CD4-positive, alpha-beta T cell (primary cell): ENCODE measurements at regions not wholly inside any gene's neighbourhood (a gene's known extent, or its start where the extent isn't known, plus 50 kb on each side); places are given as distances from the start of the nearest gene placed in this dataset.

Experiments used
- ATAC-seq: fragments of 200-7000 bp; cut with Tn5 transposase; one replicate; pipeline ENCODE4 v1.10.0; 2022; ENCODE audit warnings: mild to moderate bottlenecking; ENCODE audit not compliant: poor library complexity
- CTCF ChIA-PET: fragments of 350-600 bp; sonication (Branson Sonifier 250); formaldehyde crosslinking; loops from one replicate; lab custom pipeline; 2021; ENCODE audit warnings: antibody characterized with exemption, inconsistent platforms; lab: Charles Lee
- POLR2A ChIA-PET: fragments of 350-600 bp; sonication (Branson Sonifier 250); formaldehyde crosslinking; loops from one replicate; lab custom pipeline; 2021; ENCODE audit warnings: antibody characterized with exemption, inconsistent platforms; lab: Charles Lee
- DNase-seq, 14 experiments: peaks; one replicate each; pipeline ENCODE4 v3.0.0-alpha.2; 2013 to 2020; ENCODE audit warnings: mixed read lengths in 2 of 14
- H3K27ac ChIP-seq, 2 donors: one replicate each; pipeline versions ENCODE4 v1.5.1 to v1.7.0; 2013; ENCODE audit warnings: low read length in 2 of 2, low read depth in 1 of 2, mild to moderate bottlenecking in 1 of 2
- H3K27me3 ChIP-seq, 2 experiments: 1 replicate in 1 of 2; 2 replicates in 1 of 2; pipeline versions ENCODE4 v1.6.1 to v1.7.0; 2013; ENCODE audit warnings: low read length in 2 of 2, control low read depth in 1 of 2, mild to moderate bottlenecking in 1 of 2, moderate library complexity in 1 of 2; ENCODE audit not compliant: insufficient read depth in 2 of 2, control insufficient read depth in 1 of 2
- H3K36me3 ChIP-seq: one replicate; pipeline ENCODE4 v1.6.1; 2013; ENCODE audit warnings: low read length, control low read depth; ENCODE audit not compliant: insufficient read depth
- H3K4me1 ChIP-seq: one replicate; pipeline ENCODE4 v1.6.1; 2013; ENCODE audit warnings: low read length, control low read depth; ENCODE audit not compliant: insufficient read depth
- H3K4me3 ChIP-seq: one replicate; pipeline ENCODE4 v1.5.1; 2013; ENCODE audit warnings: mild to moderate bottlenecking, low read length, moderate library complexity
- H3K9me3 ChIP-seq, 2 experiments: 1 replicate in 1 of 2; 2 replicates in 1 of 2; pipeline versions ENCODE4 v1.6.1 to v1.7.0; 2013; ENCODE audit warnings: low read length in 2 of 2, mild to moderate bottlenecking in 2 of 2, control low read depth in 1 of 2, moderate library complexity in 1 of 2; ENCODE audit not compliant: control insufficient read depth in 1 of 2, insufficient read depth in 1 of 2
- H3K27ac Mint-ChIP-seq: one replicate; pipeline ENCODE4 v1.8.0; 2020; ENCODE audit warnings: mixed read lengths
- H3K27me3 Mint-ChIP-seq: one replicate; pipeline ENCODE4 v1.8.0; 2021; ENCODE audit warnings: mixed read lengths
- H3K36me3 Mint-ChIP-seq: one replicate; pipeline ENCODE4 v1.8.0; 2021; ENCODE audit warnings: low read depth, mixed read lengths
- H3K4me1 Mint-ChIP-seq: one replicate; pipeline ENCODE4 v1.8.0; 2021; ENCODE audit warnings: low read depth, mixed read lengths
- H3K4me3 Mint-ChIP-seq: one replicate; pipeline ENCODE4 v1.8.0; 2020; ENCODE audit warnings: mild to moderate bottlenecking, mixed read lengths
- H3K9me3 Mint-ChIP-seq: one replicate; pipeline ENCODE4 v1.8.0; 2020; ENCODE audit warnings: mixed read lengths
- intact Hi-C, 2 experiments: fragments of 100-400 bp; cut with DNase I in 1 of 2; cut with micrococcal nuclease in 1 of 2; formaldehyde crosslinking; loops; one replicate each; pipeline versions ENCODE4 v1.15.1 to v1.9.0; 2023 to 2025; cut with DNase I, micrococcal nuclease
- TF ChIP-seq, protein P1 (sequence below): fragments of 200-600 bp; IDR thresholded peaks from one replicate; pipeline ENCODE4 v1.8.0; 2022; ENCODE audit warnings: antibody characterized with exemption, mild to moderate bottlenecking

DNA sequence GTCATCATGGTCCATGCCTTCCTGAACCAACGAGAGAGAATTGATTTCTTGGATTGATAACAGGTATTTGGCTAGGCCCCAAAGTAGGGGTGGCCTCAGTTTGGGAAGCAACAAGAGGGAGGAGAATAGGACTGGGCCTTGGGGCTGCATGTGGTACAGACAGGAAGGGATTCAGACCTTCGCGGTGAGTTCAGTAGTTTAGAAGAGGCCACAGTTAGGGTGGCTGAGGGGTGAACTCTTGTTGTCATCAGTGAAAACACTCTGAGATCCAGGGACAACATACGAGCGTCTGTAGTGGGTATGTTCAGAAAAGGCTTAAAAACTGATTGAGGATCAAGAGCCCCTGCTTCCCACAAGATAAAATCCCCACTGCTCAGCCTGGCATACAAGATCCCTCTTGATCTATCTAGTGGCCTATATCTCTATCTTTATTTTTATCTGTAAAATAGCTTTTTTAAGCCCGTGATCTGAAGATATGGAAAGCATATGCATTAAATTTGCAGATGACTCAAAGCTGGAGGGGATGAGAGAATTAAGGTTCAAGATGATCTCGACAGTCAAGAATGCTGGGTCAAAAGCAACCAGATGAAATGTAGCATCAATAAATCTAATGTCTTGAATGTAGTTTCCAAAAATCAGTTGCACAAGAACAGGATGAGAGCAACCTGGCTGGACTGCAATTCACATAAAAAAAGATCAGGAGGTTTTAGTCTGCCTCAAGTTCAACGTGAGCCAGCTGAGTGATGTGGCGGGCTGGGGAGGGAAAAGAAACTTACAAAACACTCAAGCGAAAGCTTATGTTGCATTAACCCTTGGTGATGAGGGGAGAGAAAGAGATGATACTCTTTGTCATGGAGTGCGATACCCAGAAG lies 221.1 kb upstream of the TLE3 start:
- Mint-ChIP-seq H3K4me3 (no peak overlapping the region), H3K27ac (no peak overlapping the region), H3K36me3 (no peaks in the 10 kb centered on the region), H3K9me3 (no peaks in the 10 kb centered on the region), H3K4me1 (no peaks in the 10 kb centered on the region), H3K27me3 (no peaks in the 10 kb centered on the region)
- H3K4me1 ChIP-seq: no peaks in the 10 kb centered on the region
- no peak overlapping the region for H3K27ac ChIP-seq
- no peaks in the 10 kb centered on the region for H3K27me3 ChIP-seq
- intact Hi-C loops: no loop called here
- H3K4me3 ChIP-seq: no peak overlapping the region
- DNase-seq (no peak), ATAC-seq (no peak)
- no peaks in the 10 kb centered on the region for H3K9me3 ChIP-seq
- TF ChIP-seq, protein P1, sequence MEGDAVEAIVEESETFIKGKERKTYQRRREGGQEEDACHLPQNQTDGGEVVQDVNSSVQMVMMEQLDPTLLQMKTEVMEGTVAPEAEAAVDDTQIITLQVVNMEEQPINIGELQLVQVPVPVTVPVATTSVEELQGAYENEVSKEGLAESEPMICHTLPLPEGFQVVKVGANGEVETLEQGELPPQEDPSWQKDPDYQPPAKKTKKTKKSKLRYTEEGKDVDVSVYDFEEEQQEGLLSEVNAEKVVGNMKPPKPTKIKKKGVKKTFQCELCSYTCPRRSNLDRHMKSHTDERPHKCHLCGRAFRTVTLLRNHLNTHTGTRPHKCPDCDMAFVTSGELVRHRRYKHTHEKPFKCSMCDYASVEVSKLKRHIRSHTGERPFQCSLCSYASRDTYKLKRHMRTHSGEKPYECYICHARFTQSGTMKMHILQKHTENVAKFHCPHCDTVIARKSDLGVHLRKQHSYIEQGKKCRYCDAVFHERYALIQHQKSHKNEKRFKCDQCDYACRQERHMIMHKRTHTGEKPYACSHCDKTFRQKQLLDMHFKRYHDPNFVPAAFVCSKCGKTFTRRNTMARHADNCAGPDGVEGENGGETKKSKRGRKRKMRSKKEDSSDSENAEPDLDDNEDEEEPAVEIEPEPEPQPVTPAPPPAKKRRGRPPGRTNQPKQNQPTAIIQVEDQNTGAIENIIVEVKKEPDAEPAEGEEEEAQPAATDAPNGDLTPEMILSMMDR: no peak
- no peaks in the 10 kb centered on the region for H3K36me3 ChIP-seq
- POLR2A ChIA-PET: no interaction called here
- CTCF ChIA-PET: no interaction called here

DNA sequence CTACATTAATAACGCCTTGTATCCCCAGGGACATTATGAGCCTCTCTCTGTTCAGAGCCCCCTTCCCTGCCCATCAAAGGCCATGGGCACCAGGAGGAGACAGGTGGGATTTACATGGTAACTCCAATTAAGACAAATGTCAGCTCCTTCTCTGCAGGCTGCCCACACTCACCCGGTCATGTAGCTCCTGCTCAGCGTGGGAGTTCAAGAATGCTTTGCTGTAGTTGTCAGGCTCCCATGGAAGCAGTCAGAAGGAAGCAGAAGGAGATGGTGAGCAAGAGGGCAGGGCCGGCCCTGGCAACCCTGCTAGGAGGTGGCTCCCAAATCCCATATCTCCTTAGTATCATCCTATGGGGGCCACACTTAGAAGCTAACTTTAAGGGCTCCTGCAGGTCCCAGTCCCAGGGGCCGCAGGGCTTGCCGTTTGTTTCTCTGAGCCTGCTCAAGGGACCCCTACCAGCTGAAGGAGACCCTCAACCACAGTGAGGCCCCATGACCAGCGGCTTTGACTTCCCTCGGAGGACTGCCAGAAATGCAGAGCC lies 218.4 kb upstream of the TLE3 start:
- ChIA-PET POLR2A (no interaction called here), CTCF (no interaction called here)
- no peaks in the 10 kb centered on the region for H3K4me1 ChIP-seq
- DNase-seq (no peak), ATAC-seq (no peak)
- Mint-ChIP-seq H3K4me1 (no peaks in the 10 kb centered on the region), H3K9me3 (no peaks in the 10 kb centered on the region), H3K27ac (no peak overlapping the region), H3K4me3 (no peak overlapping the region), H3K27me3 (no peaks in the 10 kb centered on the region), H3K36me3 (no peaks in the 10 kb centered on the region)
- no peak overlapping the region for H3K27ac ChIP-seq
- H3K36me3 ChIP-seq: no peaks in the 10 kb centered on the region
- no peaks in the 10 kb centered on the region for H3K27me3 ChIP-seq
- no peak overlapping the region for H3K4me3 ChIP-seq
- no peaks in the 10 kb centered on the region for H3K9me3 ChIP-seq
- TF ChIP-seq, protein P1: no peak
- intact Hi-C loops: no loop called here

DNA sequence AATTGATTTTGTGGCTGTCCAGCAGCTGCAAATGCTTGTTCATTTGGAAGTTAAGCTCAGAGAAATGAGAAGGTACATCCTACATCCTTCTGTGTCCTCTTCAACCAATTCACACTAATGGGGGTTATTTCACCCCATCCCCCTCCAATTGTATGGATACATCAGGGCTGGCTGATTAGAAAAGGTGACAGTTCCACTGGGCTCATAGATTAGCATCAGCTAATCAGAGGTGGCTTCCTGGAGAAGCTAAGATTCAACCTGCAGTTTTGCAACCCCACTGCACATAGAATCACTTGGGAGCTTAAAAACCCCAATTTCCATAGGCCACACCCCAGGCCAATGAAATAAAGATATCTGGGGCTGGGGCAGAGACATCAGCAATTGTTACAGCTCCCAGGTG lies 217.7 kb upstream of the TLE3 start:
- H3K27me3 Mint-ChIP-seq: no peaks in the 10 kb centered on the region
- CTCF ChIA-PET: no interaction called here
- H3K4me1 ChIP-seq: no peaks in the 10 kb centered on the region

More for the DNA sequence above, 217.7 kb upstream of the TLE3 start:
- DNase-seq (no peak), ATAC-seq (no peak)
- Histone ChIP-seq H3K4me3 (no peak overlapping the region), H3K27ac (no peak overlapping the region), H3K36me3 (no peaks in the 10 kb centered on the region), H3K9me3 (no peaks in the 10 kb centered on the region), H3K27me3 (no peaks in the 10 kb centered on the region)
- no peaks in the 10 kb centered on the region for H3K9me3 Mint-ChIP-seq
- intact Hi-C loops: no loop called here
- H3K4me3 Mint-ChIP-seq: no peak overlapping the region
- TF ChIP-seq, protein P1: no peak
- no peaks in the 10 kb centered on the region for H3K36me3 Mint-ChIP-seq
- POLR2A ChIA-PET: no interaction called here
- no peak overlapping the region for H3K27ac Mint-ChIP-seq
- no peaks in the 10 kb centered on the region for H3K4me1 Mint-ChIP-seq
